ENCODE measurements at regions not wholly inside any gene's neighbourhood (a gene's known extent, or its start where the extent isn't known, plus 50 kb on each side); places are given as distances from the start of the nearest gene placed in this dataset.

GRCh38 chr2:129113776-129114175, 795.1 kb upstream of the HS6ST1 start:
- TF ChIP-seq GABPA (IDR thresholded peaks at IDR 0.05; ENCODE audit: low read depth) (no peak), CTCF (IDR thresholded peaks at IDR 0.05; ENCODE audit: insufficient read depth, low read length) (no peak)

All from HL-60 (cell line).